RWPE1 (cell line): ENCODE measurements at regions not wholly inside any gene's neighbourhood (a gene's known extent, or its start where the extent isn't known, plus 50 kb on each side); places are given as distances from the start of the nearest gene placed in this dataset.
A peak's percentile ranks its signal among the peaks of the same experiment; 100 is the strongest.

Experiments used
- CTCF ChIA-PET: fragments of 350-600 bp; sonication (Branson Sonifier 250); formaldehyde crosslinking; extraction: SDS; loops from one replicate; lab custom pipeline; 2021; lab: Yijun Ruan, JAX
- POLR2A ChIA-PET: fragments of 400-600 bp; formaldehyde crosslinking; extraction: SDS; loops from one replicate; lab custom pipeline; 2020; ENCODE audit warnings: antibody characterized with exemption; ENCODE audit not compliant: low non-redundant PET; lab: Yijun Ruan, JAX
- DNase-seq: peaks from one replicate; pipeline ENCODE4 v3.0.0; 2012; ENCODE audit warnings: low spot score
- H3K27ac ChIP-seq: fragments of 450-650 bp; 2 replicates; pipeline ENCODE4 v1.5.1; 2017
- CTCF ChIP-seq: fragments of 450-650 bp; conservative IDR thresholded peaks from 2 replicates; pipeline ENCODE4 v1.5.1; 2017; ENCODE audit warnings: low read depth, mild to moderate bottlenecking

- ChIA-PET CTCF (interaction anchor here (0.6 kb wide), 1 partner anchor 13 kb away, joined by 3 read pairs; no protein-coding TSS in a partner anchor), POLR2A (no interaction called here)
- DNase-seq: no peak
- TF ChIP-seq CTCF: no peak
- no peak overlapping the region for H3K27ac ChIP-seq
Measured at GRCh38 chr10:129280908-129281586, 186.0 kb upstream of the MGMT start.

- no peak for TF ChIP-seq CTCF
- ChIA-PET POLR2A (no interaction called here), CTCF (no interaction called here)
- H3K27ac ChIP-seq: no peak overlapping the region
- DNase-seq: no peak
Measured at GRCh38 chr10:129285459-129285858, 181.6 kb upstream of the MGMT start.

- no peak for TF ChIP-seq CTCF
- DNase-seq: no peak
- POLR2A ChIA-PET: no interaction called here
- H3K27ac ChIP-seq: no peak overlapping the region
- CTCF ChIA-PET: no interaction called here
Measured at GRCh38 chr10:129288999-129289584, 177.9 kb upstream of the MGMT start.

- POLR2A ChIA-PET: no interaction called here
- H3K27ac ChIP-seq: no peak overlapping the region
- CTCF ChIA-PET: interaction anchor here (0.7 kb wide), 1 partner anchor 13 kb away, joined by 3 read pairs; no protein-coding TSS in a partner anchor
- TF ChIP-seq CTCF: no peak
- DNase-seq: no peak
Measured at GRCh38 chr10:129293991-129294700, 172.9 kb upstream of the MGMT start.

GRCh38 chr10:129294944-129295343 is 172.1 kb upstream of the MGMT start:
- no peak for TF ChIP-seq CTCF
- POLR2A ChIA-PET: no interaction called here
- no peak for DNase-seq
- no peak overlapping the region for H3K27ac ChIP-seq
- CTCF ChIA-PET: no interaction called here

- POLR2A ChIA-PET: no interaction called here
- TF ChIP-seq CTCF: no peak
- DNase-seq: peak; percentile 7
- no peak overlapping the region for H3K27ac ChIP-seq
- CTCF ChIA-PET: interaction anchor here (0.6 to 0.7 kb wide), 3 partner anchors 28 to 1361 kb away, joined by 3 to 5 read pairs (median 4); no protein-coding TSS in a partner anchor
Measured at GRCh38 chr10:129305046-129305445, 162.0 kb upstream of the MGMT start.
